ENCODE measurements at regions not wholly inside any gene's neighbourhood (a gene's known extent, or its start where the extent isn't known, plus 50 kb on each side); places are given as distances from the start of the nearest gene placed in this dataset.

- Mint-ChIP-seq H3K27ac (no peak overlapping the region), H3K4me3 (no peak overlapping the region), H3K9me3 (no peaks in the 10 kb centered on the region), H3K4me1 (no peaks in the 10 kb centered on the region), H3K36me3 (no peaks in the 10 kb centered on the region), H3K27me3 (no peaks in the 10 kb centered on the region)
- no peak for ATAC-seq
Observed at GRCh38 chr4:155523358-155523757, 143.3 kb upstream of the GUCY1A1 start.

- Mint-ChIP-seq H3K9me3 (no peaks in the 10 kb centered on the region), H3K27ac (no peak overlapping the region), H3K4me1 (no peaks in the 10 kb centered on the region), H3K4me3 (no peak overlapping the region), H3K27me3 (no peaks in the 10 kb centered on the region), H3K36me3 (no peaks in the 10 kb centered on the region)
- ATAC-seq: no peak
Observed at GRCh38 chr4:155522201-155522600, 144.4 kb upstream of the GUCY1A1 start.

GRCh38 chr4:155521382-155521781 lies 144.6 kb upstream of the MAP9 start:
- H3K27ac Mint-ChIP-seq: no peak overlapping the region
- no peak overlapping the region for H3K4me3 Mint-ChIP-seq
- H3K27me3 Mint-ChIP-seq: no peaks in the 10 kb centered on the region
- no peaks in the 10 kb centered on the region for H3K36me3 Mint-ChIP-seq
- H3K9me3 Mint-ChIP-seq: no peaks in the 10 kb centered on the region
- H3K4me1 Mint-ChIP-seq: no peaks in the 10 kb centered on the region
- ATAC-seq: no peak

GRCh38 chr4:155515444-155516075 lies 138.8 kb upstream of the MAP9 start:
- ATAC-seq: no peak
- no peaks in the 10 kb centered on the region for H3K27me3 Mint-ChIP-seq
- H3K36me3 Mint-ChIP-seq: no peaks in the 10 kb centered on the region
- no peak overlapping the region for H3K4me3 Mint-ChIP-seq
- H3K4me1 Mint-ChIP-seq: no peaks in the 10 kb centered on the region
- H3K9me3 Mint-ChIP-seq: no peaks in the 10 kb centered on the region
- H3K27ac Mint-ChIP-seq: no peak overlapping the region

- Mint-ChIP-seq H3K36me3 (no peaks in the 10 kb centered on the region), H3K27ac (no peak overlapping the region), H3K27me3 (no peaks in the 10 kb centered on the region), H3K4me1 (no peaks in the 10 kb centered on the region), H3K9me3 (no peaks in the 10 kb centered on the region), H3K4me3 (no peak overlapping the region)
- no peak for ATAC-seq
Observed at GRCh38 chr4:155514628-155515027, 137.9 kb upstream of the MAP9 start.

- Mint-ChIP-seq H3K9me3 (no peaks in the 10 kb centered on the region), H3K4me3 (no peak overlapping the region), H3K36me3 (no peaks in the 10 kb centered on the region), H3K27ac (no peak overlapping the region), H3K27me3 (no peaks in the 10 kb centered on the region), H3K4me1 (no peaks in the 10 kb centered on the region)
- no peak for ATAC-seq
Observed at GRCh38 chr4:155512817-155513216, 136.1 kb upstream of the MAP9 start.

GRCh38 chr4:155512046-155512445 lies 135.3 kb upstream of the MAP9 start:
- no peaks in the 10 kb centered on the region for H3K27me3 Mint-ChIP-seq
- no peak overlapping the region for H3K4me3 Mint-ChIP-seq
- no peaks in the 10 kb centered on the region for H3K36me3 Mint-ChIP-seq
- ATAC-seq: no peak
- no peaks in the 10 kb centered on the region for H3K9me3 Mint-ChIP-seq
- H3K4me1 Mint-ChIP-seq: no peaks in the 10 kb centered on the region
- H3K27ac Mint-ChIP-seq: no peak overlapping the region

GRCh38 chr4:155510771-155511170 lies 134.0 kb upstream of the MAP9 start:
- H3K27me3 Mint-ChIP-seq: no peaks in the 10 kb centered on the region
- H3K4me1 Mint-ChIP-seq: no peaks in the 10 kb centered on the region
- H3K36me3 Mint-ChIP-seq: no peaks in the 10 kb centered on the region
- no peak overlapping the region for H3K27ac Mint-ChIP-seq
- no peak overlapping the region for H3K4me3 Mint-ChIP-seq
- H3K9me3 Mint-ChIP-seq: no peaks in the 10 kb centered on the region
- no peak for ATAC-seq

- Mint-ChIP-seq H3K4me1 (no peaks in the 10 kb centered on the region), H3K36me3 (no peaks in the 10 kb centered on the region), H3K4me3 (no peak overlapping the region), H3K27ac (no peak overlapping the region), H3K27me3 (no peaks in the 10 kb centered on the region), H3K9me3 (no peaks in the 10 kb centered on the region)
- ATAC-seq: no peak
Observed at GRCh38 chr4:155509555-155509954, 132.8 kb upstream of the MAP9 start.

GRCh38 chr4:155506745-155507144 lies 130.0 kb upstream of the MAP9 start:
- no peaks in the 10 kb centered on the region for H3K4me1 Mint-ChIP-seq
- H3K9me3 Mint-ChIP-seq: no peaks in the 10 kb centered on the region
- no peaks in the 10 kb centered on the region for H3K27me3 Mint-ChIP-seq
- H3K36me3 Mint-ChIP-seq: no peaks in the 10 kb centered on the region
- H3K4me3 Mint-ChIP-seq: no peak overlapping the region
- H3K27ac Mint-ChIP-seq: no peak overlapping the region
- ATAC-seq: no peak

- no peak overlapping the region for H3K27ac Mint-ChIP-seq
- ATAC-seq: no peak
- no peaks in the 10 kb centered on the region for H3K9me3 Mint-ChIP-seq
- H3K4me1 Mint-ChIP-seq: no peaks in the 10 kb centered on the region
- H3K27me3 Mint-ChIP-seq: no peaks in the 10 kb centered on the region
- H3K36me3 Mint-ChIP-seq: no peaks in the 10 kb centered on the region
- H3K4me3 Mint-ChIP-seq: no peak overlapping the region
Observed at GRCh38 chr4:155505321-155505720, 128.6 kb upstream of the MAP9 start.

- no peak for ATAC-seq
- Mint-ChIP-seq H3K9me3 (peaks cover 4% of the 10 kb centered on the region), H3K27me3 (peaks cover 19% of the 10 kb centered on the region), H3K4me1 (no peaks in the 10 kb centered on the region), H3K36me3 (no peaks in the 10 kb centered on the region), H3K4me3 (no peak overlapping the region), H3K27ac (no peak overlapping the region)
Observed at GRCh38 chr4:155497306-155497705, 120.5 kb upstream of the MAP9 start.

- Mint-ChIP-seq H3K36me3 (no peaks in the 10 kb centered on the region), H3K4me3 (no peak overlapping the region), H3K4me1 (no peaks in the 10 kb centered on the region), H3K27me3 (peaks cover 19% of the 10 kb centered on the region), H3K27ac (no peak overlapping the region), H3K9me3 (peaks cover 4% of the 10 kb centered on the region)
- no peak for ATAC-seq
Observed at GRCh38 chr4:155496294-155496626, 119.5 kb upstream of the MAP9 start.

- no peak for ATAC-seq
- H3K4me3 Mint-ChIP-seq: no peak overlapping the region
- H3K27ac Mint-ChIP-seq: no peak overlapping the region
- no peaks in the 10 kb centered on the region for H3K36me3 Mint-ChIP-seq
- H3K9me3 Mint-ChIP-seq: peaks cover 4% of the 10 kb centered on the region
- no peaks in the 10 kb centered on the region for H3K4me1 Mint-ChIP-seq
- H3K27me3 Mint-ChIP-seq: peaks cover 19% of the 10 kb centered on the region
Observed at GRCh38 chr4:155495572-155496293, 119.0 kb upstream of the MAP9 start.

- H3K27ac Mint-ChIP-seq: no peak overlapping the region
- H3K4me3 Mint-ChIP-seq: no peak overlapping the region
- H3K9me3 Mint-ChIP-seq: peaks cover 4% of the 10 kb centered on the region
- peaks cover 19% of the 10 kb centered on the region for H3K27me3 Mint-ChIP-seq
- ATAC-seq: no peak
- no peaks in the 10 kb centered on the region for H3K36me3 Mint-ChIP-seq
- no peaks in the 10 kb centered on the region for H3K4me1 Mint-ChIP-seq
Observed at GRCh38 chr4:155494037-155494718, 117.4 kb upstream of the MAP9 start.
